ENCODE measurements at regions not wholly inside any gene's neighbourhood (a gene's known extent, or its start where the extent isn't known, plus 50 kb on each side); places are given as distances from the start of the nearest gene placed in this dataset.

GRCh38 chr5:121793791-121794190 is 57.9 kb upstream of the FTMT start:
- no peak overlapping the region for H3K14ac ChIP-seq (replicated peaks; ENCODE audit: low read depth, low read length)
- in situ Hi-C loops (cut with MboI; ENCODE audit: low sequenced_read_pairs) (no loop called here), dilution Hi-C loops (cut with HindIII; ENCODE audit: low sequenced_read_pairs, unreplicated experiment) (no loop called here), intact Hi-C loops (cut with micrococcal nuclease) (no loop called here)
- H4K91ac ChIP-seq (ENCODE audit: insufficient read depth, low read depth, low read length): no peak overlapping the region
- no TSS peak for BruUV-seq (replicated peaks)
- H2BK120ac ChIP-seq (ENCODE audit: low read depth, low read length): no peak overlapping the region
- no peak for ATAC-seq (ENCODE audit: low read depth)
- H3K27ac ChIP-seq (ENCODE audit: insufficient read depth, low read length): no peak overlapping the region
- H2AFZ ChIP-seq (replicated peaks; ENCODE audit: low read length, poor library complexity): no peak overlapping the region
- no peak overlapping the region for H2BK5ac ChIP-seq (ENCODE audit: low read depth, low read length, poor library complexity, severe bottlenecking)
- H4K20me1 ChIP-seq (ENCODE audit: insufficient read depth, low read length): no peaks in the 10 kb centered on the region
- no peaks in the 10 kb centered on the region for H3K36me3 ChIP-seq (ENCODE audit: control insufficient read depth, insufficient read depth, low read length)
- no peak overlapping the region for H2AK5ac ChIP-seq (ENCODE audit: low read depth, low read length)
- no peak overlapping the region for H4K8ac ChIP-seq (ENCODE audit: low read depth in 2 of 2, low read length in 2 of 2)
- ChIA-PET POLR2A (ENCODE audit: unreplicated experiment) (no interaction called here), CTCF (no interaction called here)
- H2BK15ac ChIP-seq (ENCODE audit: low read depth, low read length): no peak overlapping the region
- no peak overlapping the region for H3K23ac ChIP-seq (ENCODE audit: low read depth, low read length)
- no peaks in the 10 kb centered on the region for H3K4me1 ChIP-seq (ENCODE audit: control insufficient read depth, insufficient read depth, low read length)
- no peak overlapping the region for H4K5ac ChIP-seq (ENCODE audit: low read depth, low read length)
- H2BK20ac ChIP-seq (ENCODE audit: low read depth, low read length): no peak overlapping the region
- H3K4me2 ChIP-seq (ENCODE audit: low read depth, low read length): no peak overlapping the region
- H2AK9ac ChIP-seq (replicated peaks; ENCODE audit: low read depth, low read length, poor library complexity): no peak overlapping the region
- H3K9me3 ChIP-seq (ENCODE audit: control insufficient read depth, insufficient read depth, low read length): no peaks in the 10 kb centered on the region
- no peak overlapping the region for H3K9ac ChIP-seq (ENCODE audit: low read depth, low read length)
- H3K4ac ChIP-seq (ENCODE audit: low read depth, low read length): no peak overlapping the region
- H3K56ac ChIP-seq (ENCODE audit: extremely low read depth, insufficient read depth, low read length): no peak overlapping the region
- TF ChIP-seq SMC3 (IDR thresholded peaks at IDR 0.05; ENCODE audit: low read depth, low read length) (no peak), MXI1 (IDR thresholded peaks at IDR 0.05; ENCODE audit: borderline replicate concordance, low read depth, low read length) (no peak), RFX5 (IDR thresholded peaks at IDR 0.05; ENCODE audit: low read depth, low read length) (no peak), RCOR1 (IDR thresholded peaks at IDR 0.05; ENCODE audit: insufficient replicate concordance, low read length) (no peak), CTCF (conservative IDR thresholded peaks at IDR 0.05; ENCODE audit: low read depth, low read length) (no peak), POLR2A (IDR thresholded peaks at IDR 0.05; ENCODE audit: low read depth, low read length) (no peak)
- H3K4me3 ChIP-seq (ENCODE audit: insufficient read depth, low read depth, low read length): no peak overlapping the region
- no peaks in the 10 kb centered on the region for H3K79me1 ChIP-seq (ENCODE audit: low read depth in 1 of 2, low read length in 2 of 2)
- no peaks in the 10 kb centered on the region for H3K27me3 ChIP-seq (ENCODE audit: control insufficient read depth, insufficient read depth, low read length)
- no peak overlapping the region for H3K18ac ChIP-seq (ENCODE audit: low read depth, low read length)
- no peak for DNase-seq
- H3K9me1 ChIP-seq (ENCODE audit: insufficient read depth, low read length): no peaks in the 10 kb centered on the region

All from IMR-90 (cell line).